GM12878 (cell line): ENCODE measurements at regions not wholly inside any gene's neighbourhood (a gene's known extent, or its start where the extent isn't known, plus 50 kb on each side); places are given as distances from the start of the nearest gene placed in this dataset.
"Not testable (repeated sequence)": the region's sequence is repeated elsewhere in the genome, so short reads cannot be mapped to it uniquely, and the experiment has no call there.

ENCODE experiments used
- HDAC6 ChIP-seq: fragments of 200-600 bp; sonication (generic); IDR thresholded peaks from one replicate; pipeline ENCODE4 v1.8.0; 2017; ENCODE audit warnings: antibody characterized with exemption; ENCODE audit not compliant: unreplicated experiment
- IKZF1 ChIP-seq: fragments of 450-650 bp; conservative IDR thresholded peaks from 2 replicates; pipeline ENCODE4 v1.6.1; 2017; ENCODE audit warnings: antibody characterized with exemption, mild to moderate bottlenecking
- SRF ChIP-seq, 2 experiments: IDR thresholded peaks; 2 replicates each; pipeline ENCODE4 v1.6.1; 2011; ENCODE audit warnings: low read depth in 2 of 2, low read length in 2 of 2, mild to moderate bottlenecking in 1 of 2, moderate library complexity in 1 of 2
- ZNF384 ChIP-seq: IDR thresholded peaks from 2 replicates; pipeline ENCODE4 v1.6.1; 2012; ENCODE audit warnings: low read depth, mild to moderate bottlenecking, low read length, improper control_type of control experiment, borderline replicate concordance
- TF ChIP-seq, protein P1 (sequence below), 3 experiments: IDR thresholded peaks in 2 of 3; conservative IDR thresholded peaks in 1 of 3; 2 replicates each; pipeline ENCODE4 v1.5.1; 2011; ENCODE audit warnings: low read depth in 3 of 3, low read length in 3 of 3, mild to moderate bottlenecking in 3 of 3, control low read depth in 2 of 3, moderate library complexity in 2 of 3, inconsistent platforms in 1 of 3, mixed read lengths in 1 of 3; ENCODE audit not compliant: control insufficient read depth in 2 of 3, insufficient read depth in 1 of 3; ENCODE audit errors: extremely low read depth in 1 of 3
- TF ChIP-seq, protein P2 (sequence below): IDR thresholded peaks from 2 replicates; pipeline ENCODE4 v1.6.1; 2011; ENCODE audit warnings: low read depth, low read length, improper control_type of control experiment, borderline replicate concordance

DNA sequence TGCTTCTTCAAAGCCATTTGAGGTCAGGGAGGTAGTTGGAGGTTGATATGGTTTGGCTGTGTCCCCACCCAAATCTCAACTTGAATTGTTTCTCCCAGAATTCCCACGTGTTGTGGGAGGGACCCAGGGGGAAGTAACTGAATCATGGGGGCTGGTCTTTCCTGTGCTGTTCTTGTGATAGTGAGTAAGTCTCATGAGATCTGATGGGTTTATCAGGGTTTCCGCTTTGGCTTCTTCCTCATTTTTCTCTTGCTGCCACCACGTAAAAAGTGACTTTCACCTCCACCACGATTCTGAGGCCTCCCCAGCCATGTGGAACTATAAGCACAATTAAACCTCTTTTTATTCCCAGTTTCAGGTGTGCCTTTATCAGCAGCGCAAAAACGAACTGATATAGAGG lies 62.5 kb upstream of the NFE2L3 start:
- TF ChIP-seq, protein P1, sequence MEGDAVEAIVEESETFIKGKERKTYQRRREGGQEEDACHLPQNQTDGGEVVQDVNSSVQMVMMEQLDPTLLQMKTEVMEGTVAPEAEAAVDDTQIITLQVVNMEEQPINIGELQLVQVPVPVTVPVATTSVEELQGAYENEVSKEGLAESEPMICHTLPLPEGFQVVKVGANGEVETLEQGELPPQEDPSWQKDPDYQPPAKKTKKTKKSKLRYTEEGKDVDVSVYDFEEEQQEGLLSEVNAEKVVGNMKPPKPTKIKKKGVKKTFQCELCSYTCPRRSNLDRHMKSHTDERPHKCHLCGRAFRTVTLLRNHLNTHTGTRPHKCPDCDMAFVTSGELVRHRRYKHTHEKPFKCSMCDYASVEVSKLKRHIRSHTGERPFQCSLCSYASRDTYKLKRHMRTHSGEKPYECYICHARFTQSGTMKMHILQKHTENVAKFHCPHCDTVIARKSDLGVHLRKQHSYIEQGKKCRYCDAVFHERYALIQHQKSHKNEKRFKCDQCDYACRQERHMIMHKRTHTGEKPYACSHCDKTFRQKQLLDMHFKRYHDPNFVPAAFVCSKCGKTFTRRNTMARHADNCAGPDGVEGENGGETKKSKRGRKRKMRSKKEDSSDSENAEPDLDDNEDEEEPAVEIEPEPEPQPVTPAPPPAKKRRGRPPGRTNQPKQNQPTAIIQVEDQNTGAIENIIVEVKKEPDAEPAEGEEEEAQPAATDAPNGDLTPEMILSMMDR (IDR thresholded peaks at IDR 0.05 in 2 of 3, conservative IDR thresholded peaks at IDR 0.05 in 1 of 3; ENCODE audit: control insufficient read depth in 2 of 3, extremely low read depth in 1 of 3, insufficient read depth in 1 of 3, low read depth in 3 of 3, low read length in 3 of 3) = not testable (repeated sequence)
- not testable (repeated sequence) for TF ChIP-seq SRF (IDR thresholded peaks at IDR 0.05; ENCODE audit: low read depth in 2 of 2, low read length in 2 of 2); ZNF384; IKZF1; HDAC6
- TF ChIP-seq, protein P2, sequence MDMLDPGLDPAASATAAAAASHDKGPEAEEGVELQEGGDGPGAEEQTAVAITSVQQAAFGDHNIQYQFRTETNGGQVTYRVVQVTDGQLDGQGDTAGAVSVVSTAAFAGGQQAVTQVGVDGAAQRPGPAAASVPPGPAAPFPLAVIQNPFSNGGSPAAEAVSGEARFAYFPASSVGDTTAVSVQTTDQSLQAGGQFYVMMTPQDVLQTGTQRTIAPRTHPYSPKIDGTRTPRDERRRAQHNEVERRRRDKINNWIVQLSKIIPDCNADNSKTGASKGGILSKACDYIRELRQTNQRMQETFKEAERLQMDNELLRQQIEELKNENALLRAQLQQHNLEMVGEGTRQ = not testable (repeated sequence)
